Endodermal cell (in vitro differentiated cells): ENCODE measurements at regions not wholly inside any gene's neighbourhood (a gene's known extent, or its start where the extent isn't known, plus 50 kb on each side); places are given as distances from the start of the nearest gene placed in this dataset.

Source experiments
- DNase-seq: peaks from one replicate; pipeline ENCODE4 v3.0.0-alpha.2; 2017
- H3K27ac ChIP-seq: 2 replicates; pipeline ENCODE4 v1.5.1; 2013; ENCODE audit warnings: mild to moderate bottlenecking, low read depth, low read length, moderate library complexity
- H3K27me3 ChIP-seq: 2 replicates; pipeline ENCODE4 v1.6.1; 2013; ENCODE audit warnings: mild to moderate bottlenecking, low read length, moderate library complexity; ENCODE audit not compliant: insufficient read depth, control insufficient read depth, poor library complexity, severe bottlenecking
- H3K36me3 ChIP-seq: 2 replicates; pipeline ENCODE4 v1.7.0; 2013; ENCODE audit warnings: mild to moderate bottlenecking, low read length, moderate library complexity; ENCODE audit not compliant: control insufficient read depth, insufficient read depth
- H3K4me1 ChIP-seq: one replicate; pipeline ENCODE4 v1.7.0; 2013; ENCODE audit warnings: low read length; ENCODE audit not compliant: control insufficient read depth, insufficient read depth
- H3K4me3 ChIP-seq: 2 replicates; pipeline ENCODE4 v1.5.1; 2013; ENCODE audit warnings: mild to moderate bottlenecking, low read length, moderate library complexity
- H3K9ac ChIP-seq: 2 replicates; pipeline ENCODE4 v1.6.1; 2013; ENCODE audit warnings: mild to moderate bottlenecking, low read length, moderate library complexity; ENCODE audit not compliant: poor library complexity, severe bottlenecking; ENCODE audit errors: extremely low read depth
- H3K9me3 ChIP-seq: 2 replicates; pipeline ENCODE4 v1.6.1; 2013; ENCODE audit warnings: mild to moderate bottlenecking, low read length, moderate library complexity; ENCODE audit not compliant: control insufficient read depth
- H3K27ac Mint-ChIP-seq: 2 replicates; pipeline ENCODE4 v1.8.0; 2020; ENCODE audit warnings: mixed read lengths
- H3K27me3 Mint-ChIP-seq: 2 replicates; pipeline ENCODE4 v1.8.0; 2021; ENCODE audit warnings: mild to moderate bottlenecking, mixed read lengths; ENCODE audit not compliant: insufficient read depth
- H3K36me3 Mint-ChIP-seq: 2 replicates; pipeline ENCODE4 v1.8.0; 2020; ENCODE audit warnings: low read depth, mixed read lengths
- H3K4me1 Mint-ChIP-seq: 2 replicates; pipeline ENCODE4 v1.8.0; 2020; ENCODE audit warnings: mixed read lengths
- H3K4me3 Mint-ChIP-seq: 2 replicates; pipeline ENCODE4 v1.8.0; 2020; ENCODE audit warnings: mild to moderate bottlenecking, moderate library complexity, mixed read lengths
- H3K9me3 Mint-ChIP-seq: 2 replicates; pipeline ENCODE4 v1.8.0; 2020; ENCODE audit warnings: mild to moderate bottlenecking, mixed read lengths
- WGBS, 2 experiments: methylation state at CpG; one replicate each; pipeline versions ENCODE4 v1.1.5 to v1.1.7; 2013; ENCODE audit warnings: missing lambda C conversion rate in 2 of 2, mixed read lengths in 1 of 2; ENCODE audit not compliant: insufficient coverage in 1 of 2, insufficient read length in 1 of 2; 5-methylcytosine and 5-hydroxymethylcytosine counted together
- TF ChIP-seq, protein P1 (sequence below): fragments of 200-600 bp; sonication (generic); conservative IDR thresholded peaks from 2 replicates; pipeline ENCODE4 v1.5.0; 2021; ENCODE audit warnings: antibody characterized with exemption, mild to moderate bottlenecking

DNA sequence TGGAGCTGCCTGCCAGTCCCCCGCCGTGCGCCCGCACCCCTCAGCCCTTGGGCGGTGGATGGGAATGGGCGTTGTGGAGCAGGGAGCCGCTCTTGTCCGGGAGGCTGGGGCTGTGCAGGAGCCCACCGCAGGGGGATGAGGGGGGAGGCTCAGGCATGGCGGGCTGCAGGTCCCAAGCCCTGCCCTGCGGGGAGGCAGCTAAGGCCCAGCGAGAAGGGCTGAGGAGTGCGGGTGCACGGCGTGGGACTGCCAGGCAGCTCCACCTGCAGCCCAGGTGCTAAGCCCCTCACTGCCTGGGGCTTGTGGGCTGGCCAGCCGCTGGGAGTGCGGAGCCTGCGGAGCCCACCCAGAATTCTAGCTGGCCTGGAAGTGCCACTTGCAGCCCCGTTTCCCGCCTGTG lies 991.7 kb upstream of the ARRDC3 start:
- TF ChIP-seq, protein P1, sequence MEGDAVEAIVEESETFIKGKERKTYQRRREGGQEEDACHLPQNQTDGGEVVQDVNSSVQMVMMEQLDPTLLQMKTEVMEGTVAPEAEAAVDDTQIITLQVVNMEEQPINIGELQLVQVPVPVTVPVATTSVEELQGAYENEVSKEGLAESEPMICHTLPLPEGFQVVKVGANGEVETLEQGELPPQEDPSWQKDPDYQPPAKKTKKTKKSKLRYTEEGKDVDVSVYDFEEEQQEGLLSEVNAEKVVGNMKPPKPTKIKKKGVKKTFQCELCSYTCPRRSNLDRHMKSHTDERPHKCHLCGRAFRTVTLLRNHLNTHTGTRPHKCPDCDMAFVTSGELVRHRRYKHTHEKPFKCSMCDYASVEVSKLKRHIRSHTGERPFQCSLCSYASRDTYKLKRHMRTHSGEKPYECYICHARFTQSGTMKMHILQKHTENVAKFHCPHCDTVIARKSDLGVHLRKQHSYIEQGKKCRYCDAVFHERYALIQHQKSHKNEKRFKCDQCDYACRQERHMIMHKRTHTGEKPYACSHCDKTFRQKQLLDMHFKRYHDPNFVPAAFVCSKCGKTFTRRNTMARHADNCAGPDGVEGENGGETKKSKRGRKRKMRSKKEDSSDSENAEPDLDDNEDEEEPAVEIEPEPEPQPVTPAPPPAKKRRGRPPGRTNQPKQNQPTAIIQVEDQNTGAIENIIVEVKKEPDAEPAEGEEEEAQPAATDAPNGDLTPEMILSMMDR: no peak
- no peaks in the 10 kb centered on the region for H3K27me3 Mint-ChIP-seq
- H3K27ac ChIP-seq: no peak overlapping the region
- DNase-seq: no peak
- no peaks in the 10 kb centered on the region for H3K36me3 ChIP-seq
- H3K4me3 Mint-ChIP-seq: no peak overlapping the region
- no peak overlapping the region for H3K9ac ChIP-seq
- H3K27me3 ChIP-seq: no peaks in the 10 kb centered on the region
- 95 to 96% methylated on average over 10 to 20 of the region's 20 CpGs for WGBS, 2 experiments
- H3K4me1 ChIP-seq: peaks cover 9% of the 10 kb centered on the region
- no peak overlapping the region for H3K4me3 ChIP-seq
- H3K9me3 Mint-ChIP-seq: peaks cover 7% of the 10 kb centered on the region
- H3K36me3 Mint-ChIP-seq: no peaks in the 10 kb centered on the region
- H3K27ac Mint-ChIP-seq: no peak overlapping the region
- no peaks in the 10 kb centered on the region for H3K9me3 ChIP-seq
- peaks cover 15% of the 10 kb centered on the region for H3K4me1 Mint-ChIP-seq

DNA sequence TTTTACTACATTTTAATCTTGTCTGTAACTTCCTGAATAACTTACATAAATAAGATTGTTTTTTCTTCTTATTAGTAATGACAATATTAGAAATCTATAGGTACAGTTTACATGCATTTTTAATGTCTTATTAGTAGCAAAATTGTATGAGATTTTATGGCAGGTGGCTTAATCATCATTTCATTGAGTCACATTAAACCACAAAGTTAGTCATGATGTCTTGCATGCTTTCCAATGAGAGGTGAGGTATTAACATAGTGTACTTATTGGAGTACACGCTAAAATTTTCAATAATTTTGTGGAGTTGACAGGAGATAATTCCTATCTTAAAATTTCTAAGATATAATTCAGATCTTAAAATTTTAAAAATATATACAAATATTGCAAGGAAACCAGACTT lies 989.6 kb upstream of the ARRDC3 start:
- no peak overlapping the region for H3K4me3 Mint-ChIP-seq
- H3K27ac Mint-ChIP-seq: no peak overlapping the region
- Histone ChIP-seq H3K27me3 (no peaks in the 10 kb centered on the region), H3K4me3 (no peak overlapping the region), H3K9me3 (no peaks in the 10 kb centered on the region), H3K4me1 (no peaks in the 10 kb centered on the region), H3K9ac (no peak overlapping the region), H3K27ac (no peak overlapping the region), H3K36me3 (no peaks in the 10 kb centered on the region)
- no peaks in the 10 kb centered on the region for H3K27me3 Mint-ChIP-seq
- no peaks in the 10 kb centered on the region for H3K36me3 Mint-ChIP-seq
- no peaks in the 10 kb centered on the region for H3K4me1 Mint-ChIP-seq
- TF ChIP-seq, protein P1: no peak
- H3K9me3 Mint-ChIP-seq: peaks cover 7% of the 10 kb centered on the region
- DNase-seq: no peak
- no CpG with 5 or more reads among the region's 1 CpG for WGBS, 2 experiments

- 81 to 93% methylated on average over 2 of the region's 2 CpGs for WGBS, 2 experiments
- Mint-ChIP-seq H3K27me3 (no peaks in the 10 kb centered on the region), H3K9me3 (peaks cover 7% of the 10 kb centered on the region), H3K27ac (no peak overlapping the region), H3K4me3 (no peak overlapping the region), H3K4me1 (no peaks in the 10 kb centered on the region), H3K36me3 (no peaks in the 10 kb centered on the region)
- Histone ChIP-seq H3K9ac (no peak overlapping the region), H3K4me1 (no peaks in the 10 kb centered on the region), H3K27ac (no peak overlapping the region), H3K27me3 (no peaks in the 10 kb centered on the region), H3K4me3 (no peak overlapping the region), H3K36me3 (no peaks in the 10 kb centered on the region), H3K9me3 (no peaks in the 10 kb centered on the region)
- no peak for DNase-seq
- TF ChIP-seq, protein P1: no peak
These were observed 988.7 kb upstream of the ARRDC3 start for GRCh38 chr5:92371889-92372235.
